ENCODE measurements at regions not wholly inside any gene's neighbourhood (a gene's known extent, or its start where the extent isn't known, plus 50 kb on each side); places are given as distances from the start of the nearest gene placed in this dataset.

- no peaks in the 10 kb centered on the region for H3K27me3 ChIP-seq (ENCODE audit: insufficient read depth, low read length)
- intact Hi-C loops (cut with micrococcal nuclease), result no loop called here
- H4K20me1 ChIP-seq (ENCODE audit: insufficient read depth), result no peaks in the 10 kb centered on the region
- H3K9me3 ChIP-seq (ENCODE audit: control insufficient read depth in 1 of 2, insufficient read depth in 1 of 2, low read depth in 1 of 2, low read length in 2 of 2), result no peaks in the 10 kb centered on the region
- H3K79me2 ChIP-seq (ENCODE audit: insufficient read depth, low read length), result no peaks in the 10 kb centered on the region
- ChIA-PET RAD21 (ENCODE audit: low non-redundant PET in 1 of 2, low total read pairs in 2 of 2, uncharacterized antibody in 2 of 2, unreplicated experiment in 2 of 2) (no interaction called here), POLR2A (no interaction called here), CTCF (no interaction called here)
- H3K9me2 ChIP-seq (ENCODE audit: insufficient read depth), result no peaks in the 10 kb centered on the region
- no peak for ATAC-seq
- H3K4me2 ChIP-seq (ENCODE audit: low read length), result no peak overlapping the region
- H3K36me3 ChIP-seq (ENCODE audit: control insufficient read depth in 1 of 2, insufficient read depth in 2 of 2, low read length in 2 of 2), result no peaks in the 10 kb centered on the region
- TF ChIP-seq POLR2AphosphoS5 (IDR thresholded peaks at IDR 0.05; ENCODE audit: low read depth, low read length), result no peak
- TF ChIP-seq ELF1 (IDR thresholded peaks at IDR 0.05; ENCODE audit: borderline replicate concordance, low read depth), result no peak
- TF ChIP-seq FOSL1 (IDR thresholded peaks at IDR 0.05; ENCODE audit: low read depth), result no peak
- no peak for TF ChIP-seq SRF (IDR thresholded peaks at IDR 0.05; ENCODE audit: low read depth)
- H3K4me1 ChIP-seq (ENCODE audit: control insufficient read depth in 1 of 2, insufficient read depth in 2 of 2, low read length in 2 of 2), result no peaks in the 10 kb centered on the region
- H3K9ac ChIP-seq (ENCODE audit: low read length), result no peak overlapping the region
- no peak overlapping the region for H2AFZ ChIP-seq (ENCODE audit: low read depth, low read length, poor library complexity, severe bottlenecking)
- H3K27ac ChIP-seq (ENCODE audit: low read depth, low read length), result no peak overlapping the region
- H3K4me3 ChIP-seq (replicated peaks in 1 of 2; ENCODE audit: low read depth in 1 of 2, low read length in 2 of 2), result no peak overlapping the region
- BruUV-seq (replicated peaks), result no TSS peak
- no peak for DNase-seq (ENCODE audit: low read depth, low spot score)
Measured at GRCh38 chr2:145846982-145847381, 1327.1 kb upstream of the ZEB2 start.

- Histone ChIP-seq H3K4me3 (replicated peaks in 1 of 2; ENCODE audit: low read depth in 1 of 2, low read length in 2 of 2) (no peak overlapping the region), H3K4me2 (ENCODE audit: low read length) (no peak overlapping the region), H3K27ac (ENCODE audit: low read depth, low read length) (no peak overlapping the region), H3K79me2 (ENCODE audit: insufficient read depth, low read length) (no peaks in the 10 kb centered on the region), H3K9me2 (ENCODE audit: insufficient read depth) (no peaks in the 10 kb centered on the region), H3K9me3 (ENCODE audit: control insufficient read depth in 1 of 2, insufficient read depth in 1 of 2, low read depth in 1 of 2, low read length in 2 of 2) (no peaks in the 10 kb centered on the region), H2AFZ (ENCODE audit: low read depth, low read length, poor library complexity, severe bottlenecking) (no peak overlapping the region), H4K20me1 (ENCODE audit: insufficient read depth) (no peaks in the 10 kb centered on the region), H3K9ac (ENCODE audit: low read length) (no peak overlapping the region), H3K4me1 (ENCODE audit: control insufficient read depth in 1 of 2, insufficient read depth in 2 of 2, low read length in 2 of 2) (no peaks in the 10 kb centered on the region), H3K27me3 (ENCODE audit: insufficient read depth, low read length) (no peaks in the 10 kb centered on the region), H3K36me3 (ENCODE audit: control insufficient read depth in 1 of 2, insufficient read depth in 2 of 2, low read length in 2 of 2) (no peaks in the 10 kb centered on the region)
- DNase-seq (ENCODE audit: low read depth, low spot score) (no peak), ATAC-seq (no peak)
- CTCF ChIA-PET, result no interaction called here
- intact Hi-C loops (cut with micrococcal nuclease), result no loop called here
- BruUV-seq (replicated peaks), result no TSS peak
- POLR2A ChIA-PET, result no interaction called here
- RAD21 ChIA-PET (ENCODE audit: low non-redundant PET in 1 of 2, low total read pairs in 2 of 2, uncharacterized antibody in 2 of 2, unreplicated experiment in 2 of 2), result no interaction called here
- TF ChIP-seq MAX (IDR thresholded peaks at IDR 0.05), result no peak
- TF ChIP-seq ATF3 (IDR thresholded peaks at IDR 0.05), result no peak
- TF ChIP-seq POLR2A (IDR thresholded peaks at IDR 0.05; ENCODE audit: borderline replicate concordance, extremely low read depth, insufficient read depth, insufficient read length), result no peak
- no peak for TF ChIP-seq ZFX (IDR thresholded peaks at IDR 0.05)
- no peak for TF ChIP-seq SRF (IDR thresholded peaks at IDR 0.05; ENCODE audit: low read depth)
- TF ChIP-seq EZH2phosphoT487 (IDR thresholded peaks at IDR 0.05; ENCODE audit: borderline replicate concordance), result no peak
- no peak for TF ChIP-seq CTCF (IDR thresholded peaks at IDR 0.05 in 2 of 3, conservative IDR thresholded peaks at IDR 0.05 in 1 of 3; ENCODE audit: borderline replicate concordance in 1 of 3, insufficient read depth in 1 of 3, low read depth in 2 of 3, low read length in 2 of 3)
- no peak for TF ChIP-seq YY1 (IDR thresholded peaks at IDR 0.05; ENCODE audit: extremely low read depth, insufficient replicate concordance, low read depth, low read length)
- TF ChIP-seq TCF7L2 (IDR thresholded peaks at IDR 0.05; ENCODE audit: borderline replicate concordance, extremely low read depth, insufficient read depth, insufficient read length), result no peak
- TF ChIP-seq ZBTB33 (IDR thresholded peaks at IDR 0.05; ENCODE audit: extremely low read depth, insufficient replicate concordance, low read length), result no peak
- TF ChIP-seq JUND (IDR thresholded peaks at IDR 0.05), result no peak
- no peak for TF ChIP-seq RAD21 (IDR thresholded peaks at IDR 0.05; ENCODE audit: low read depth)
Measured at GRCh38 chr2:145845923-145846322, 1326.0 kb upstream of the ZEB2 start.
